ENCODE measurements at regions not wholly inside any gene's neighbourhood (a gene's known extent, or its start where the extent isn't known, plus 50 kb on each side); places are given as distances from the start of the nearest gene placed in this dataset.

DNA sequence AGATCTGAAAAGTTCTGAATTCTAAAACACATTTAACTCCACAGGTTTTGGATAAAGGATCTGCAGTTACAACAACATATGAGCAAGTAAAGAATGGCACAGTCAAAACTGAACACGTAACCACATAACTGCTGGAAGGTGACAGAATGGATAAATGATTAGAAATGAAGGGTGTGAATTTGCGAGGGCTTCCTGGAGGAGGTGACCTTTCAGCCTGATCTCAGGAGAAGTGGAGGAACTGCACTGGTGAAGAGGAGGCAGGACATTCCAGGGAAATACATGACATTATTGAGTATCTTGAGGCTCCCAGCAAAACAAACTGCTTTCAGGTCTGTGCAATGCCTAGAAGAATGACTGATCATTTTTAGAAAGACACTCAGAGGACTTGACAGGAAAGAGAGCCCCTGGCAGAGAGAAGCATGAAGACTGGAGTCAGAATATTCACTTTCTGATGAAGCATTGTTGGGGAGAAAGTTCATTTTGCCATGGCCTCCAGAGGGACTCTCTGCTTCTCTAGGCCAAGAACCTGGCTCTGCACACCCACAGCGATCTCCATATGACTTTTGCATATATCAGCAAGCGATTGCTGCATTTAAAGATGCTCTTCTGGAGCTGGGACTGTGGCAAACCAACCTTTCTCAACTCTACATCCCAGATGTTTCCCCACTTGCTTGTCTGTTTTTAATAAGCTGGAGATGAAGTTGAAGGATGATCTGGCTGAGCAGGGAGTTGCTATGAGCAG is 122.7 kb upstream of the FAM78B start:
- H4K20me1 ChIP-seq (ENCODE audit: low read depth, low read length): no peaks in the 10 kb centered on the region

DNA sequence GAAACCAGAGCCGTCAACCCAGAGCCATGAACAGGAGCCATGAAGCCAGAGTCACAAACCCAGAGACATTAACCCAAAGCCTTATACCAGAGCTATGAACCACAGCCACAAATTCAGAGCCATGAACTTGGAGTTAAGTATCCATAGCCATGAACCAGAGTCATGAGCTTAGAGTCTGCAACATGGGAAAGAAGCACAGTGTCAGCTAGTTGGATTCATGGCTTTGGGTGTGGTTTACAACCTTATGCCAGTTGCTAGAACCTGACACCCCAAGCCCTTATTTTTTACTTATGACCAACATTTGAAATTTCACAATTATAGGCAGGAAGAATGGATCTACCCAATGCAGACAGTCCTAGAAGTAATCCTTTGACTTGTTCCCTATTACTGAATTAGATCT is 128.9 kb upstream of the FAM78B start:
- no peak for TF ChIP-seq EZH2phosphoT487 (conservative IDR thresholded peaks at IDR 0.05; ENCODE audit: low read length)
- TF ChIP-seq, protein P1, sequence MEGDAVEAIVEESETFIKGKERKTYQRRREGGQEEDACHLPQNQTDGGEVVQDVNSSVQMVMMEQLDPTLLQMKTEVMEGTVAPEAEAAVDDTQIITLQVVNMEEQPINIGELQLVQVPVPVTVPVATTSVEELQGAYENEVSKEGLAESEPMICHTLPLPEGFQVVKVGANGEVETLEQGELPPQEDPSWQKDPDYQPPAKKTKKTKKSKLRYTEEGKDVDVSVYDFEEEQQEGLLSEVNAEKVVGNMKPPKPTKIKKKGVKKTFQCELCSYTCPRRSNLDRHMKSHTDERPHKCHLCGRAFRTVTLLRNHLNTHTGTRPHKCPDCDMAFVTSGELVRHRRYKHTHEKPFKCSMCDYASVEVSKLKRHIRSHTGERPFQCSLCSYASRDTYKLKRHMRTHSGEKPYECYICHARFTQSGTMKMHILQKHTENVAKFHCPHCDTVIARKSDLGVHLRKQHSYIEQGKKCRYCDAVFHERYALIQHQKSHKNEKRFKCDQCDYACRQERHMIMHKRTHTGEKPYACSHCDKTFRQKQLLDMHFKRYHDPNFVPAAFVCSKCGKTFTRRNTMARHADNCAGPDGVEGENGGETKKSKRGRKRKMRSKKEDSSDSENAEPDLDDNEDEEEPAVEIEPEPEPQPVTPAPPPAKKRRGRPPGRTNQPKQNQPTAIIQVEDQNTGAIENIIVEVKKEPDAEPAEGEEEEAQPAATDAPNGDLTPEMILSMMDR (IDR thresholded peaks at IDR 0.05; ENCODE audit: insufficient read depth, low read length, poor library complexity, severe bottlenecking): no peak
- Histone ChIP-seq H2AFZ (ENCODE audit: low read depth, low read length, severe bottlenecking) (no peak overlapping the region), H3K36me3 (ENCODE audit: low read length) (no peaks in the 10 kb centered on the region), H3K27me3 (ENCODE audit: low read length) (no peaks in the 10 kb centered on the region), H3K4me3 (ENCODE audit: insufficient read depth, low read length, poor library complexity, severe bottlenecking) (no peak overlapping the region), H3K9ac (ENCODE audit: low read length) (no peak overlapping the region), H3K9me2 (replicated peaks; ENCODE audit: insufficient read depth, low read length) (no peaks in the 10 kb centered on the region), H3K79me2 (ENCODE audit: insufficient read depth, low read length) (no peaks in the 10 kb centered on the region), H3K4me2 (ENCODE audit: low read depth, low read length, poor library complexity, severe bottlenecking) (no peak overlapping the region), H4K20me1 (ENCODE audit: low read depth, low read length) (no peaks in the 10 kb centered on the region), H3F3A (ENCODE audit: insufficient read depth) (no peaks in the 10 kb centered on the region), H3K9me3 (ENCODE audit: insufficient read depth, low read length) (no peaks in the 10 kb centered on the region), H3K27ac (ENCODE audit: low read depth, low read length) (no peak overlapping the region)

More for the DNA sequence above, 122.7 kb upstream of the FAM78B start:
- H3K9me3 ChIP-seq (ENCODE audit: insufficient read depth, low read length): no peaks in the 10 kb centered on the region
- H2AFZ ChIP-seq (ENCODE audit: low read depth, low read length, severe bottlenecking): no peak overlapping the region
- no peaks in the 10 kb centered on the region for H3K9me2 ChIP-seq (replicated peaks; ENCODE audit: insufficient read depth, low read length)
- TF ChIP-seq, protein P1 (IDR thresholded peaks at IDR 0.05; ENCODE audit: insufficient read depth, low read length, poor library complexity, severe bottlenecking): no peak
- no peak for TF ChIP-seq EZH2phosphoT487 (conservative IDR thresholded peaks at IDR 0.05; ENCODE audit: low read length)
- H3K4me3 ChIP-seq (ENCODE audit: insufficient read depth, low read length, poor library complexity, severe bottlenecking): no peak overlapping the region
- H3K36me3 ChIP-seq (ENCODE audit: low read length): no peaks in the 10 kb centered on the region
- no peaks in the 10 kb centered on the region for H3F3A ChIP-seq (ENCODE audit: insufficient read depth)
- no peak overlapping the region for H3K4me2 ChIP-seq (ENCODE audit: low read depth, low read length, poor library complexity, severe bottlenecking)
- H3K27ac ChIP-seq (ENCODE audit: low read depth, low read length): no peak overlapping the region
- no peaks in the 10 kb centered on the region for H3K27me3 ChIP-seq (ENCODE audit: low read length)
- H3K9ac ChIP-seq (ENCODE audit: low read length): no peak overlapping the region
- H3K79me2 ChIP-seq (ENCODE audit: insufficient read depth, low read length): no peaks in the 10 kb centered on the region

DNA sequence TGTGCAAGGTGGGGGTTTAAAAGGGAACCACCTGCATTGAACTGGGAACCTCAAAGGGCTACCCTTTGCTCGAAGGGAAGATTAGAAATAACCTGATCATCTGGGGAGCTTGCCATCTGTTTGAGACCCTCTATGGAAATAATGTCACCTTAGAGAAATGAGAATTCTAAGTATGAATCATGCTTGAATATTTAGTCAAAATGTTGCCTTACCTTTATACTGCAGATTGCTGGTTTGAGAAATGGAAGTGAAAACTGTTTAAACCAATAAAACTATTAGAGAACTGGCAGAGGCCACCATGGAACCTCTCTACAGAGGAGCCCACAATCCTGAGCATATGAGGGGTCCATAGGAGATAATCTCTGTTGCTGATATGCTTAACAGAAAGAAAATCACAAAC is 131.2 kb upstream of the FAM78B start:
- H4K20me1 ChIP-seq (ENCODE audit: low read depth, low read length): no peaks in the 10 kb centered on the region
- H3K4me3 ChIP-seq (ENCODE audit: insufficient read depth, low read length, poor library complexity, severe bottlenecking): no peak overlapping the region
- H2AFZ ChIP-seq (ENCODE audit: low read depth, low read length, severe bottlenecking): no peak overlapping the region
- H3K9me3 ChIP-seq (ENCODE audit: insufficient read depth, low read length): no peaks in the 10 kb centered on the region
- no peaks in the 10 kb centered on the region for H3K36me3 ChIP-seq (ENCODE audit: low read length)
- no peaks in the 10 kb centered on the region for H3F3A ChIP-seq (ENCODE audit: insufficient read depth)
- no peak for TF ChIP-seq EZH2phosphoT487 (conservative IDR thresholded peaks at IDR 0.05; ENCODE audit: low read length)
- TF ChIP-seq, protein P1 (IDR thresholded peaks at IDR 0.05; ENCODE audit: insufficient read depth, low read length, poor library complexity, severe bottlenecking): no peak
- no peak overlapping the region for H3K4me2 ChIP-seq (ENCODE audit: low read depth, low read length, poor library complexity, severe bottlenecking)
- 0 out of 2 replicates have a peak, but pooled peaks cover 3% of the 10 kb centered on the region for H3K27me3 ChIP-seq (ENCODE audit: low read length)
- H3K27ac ChIP-seq (ENCODE audit: low read depth, low read length): no peak overlapping the region
- H3K9me2 ChIP-seq (replicated peaks; ENCODE audit: insufficient read depth, low read length): no peaks in the 10 kb centered on the region
- no peak overlapping the region for H3K9ac ChIP-seq (ENCODE audit: low read length)
- no peaks in the 10 kb centered on the region for H3K79me2 ChIP-seq (ENCODE audit: insufficient read depth, low read length)
